ENCODE measurements at regions not wholly inside any gene's neighbourhood (a gene's known extent, or its start where the extent isn't known, plus 50 kb on each side); places are given as distances from the start of the nearest gene placed in this dataset.
"Not testable (repeated sequence)": the region's sequence is repeated elsewhere in the genome, so short reads cannot be mapped to it uniquely, and the experiment has no call there.

DNA sequence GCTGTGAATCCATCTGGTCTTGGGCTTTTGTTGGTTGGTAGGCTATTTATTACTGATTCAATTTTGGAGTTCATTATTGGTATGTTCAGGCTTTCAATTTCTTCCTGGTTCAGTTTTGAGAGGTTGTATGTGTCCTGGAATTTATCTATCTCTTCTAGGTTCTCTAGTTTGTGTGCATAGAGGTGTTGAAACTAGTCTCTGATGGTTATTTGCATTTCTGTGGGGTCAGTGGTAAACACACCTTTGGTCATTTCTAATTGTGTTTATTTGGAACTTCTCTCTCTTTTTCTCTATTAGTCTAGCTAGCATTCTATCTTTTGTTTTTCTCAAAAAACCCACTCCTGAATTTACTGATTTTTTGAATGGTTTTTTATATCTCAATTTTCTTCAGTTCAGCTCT is 70.1 kb upstream of the IRAK1BP1 start:
- no peak for TF ChIP-seq CTCF (IDR thresholded peaks at IDR 0.05)
- TF ChIP-seq POLR2A (IDR thresholded peaks at IDR 0.05) = no peak

GRCh38 chr6:78799682-78800081 is 67.7 kb upstream of the IRAK1BP1 start:
- no peaks in the 10 kb centered on the region for H3K27me3 ChIP-seq
- 79 to 100% (median 87%) methylated on average over 2 of the region's 2 CpGs for WGBS, 4 donors
- no peaks in the 10 kb centered on the region for H3K4me1 ChIP-seq (replicated peaks in 1 of 2)
- H3K9me3 ChIP-seq (replicated peaks in 1 of 3) = no peaks in the 10 kb centered on the region
- H3K4me3 ChIP-seq = no peak overlapping the region
- H3K27ac ChIP-seq = no peak overlapping the region
- no peaks in the 10 kb centered on the region for H3K36me3 ChIP-seq (replicated peaks in 1 of 2)
- no peak for DNase-seq
- no peak for TF ChIP-seq POLR2A (IDR thresholded peaks at IDR 0.05)
- no peak for TF ChIP-seq CTCF (IDR thresholded peaks at IDR 0.05)
- intact Hi-C loops (cut with DNase I) = no loop called here

More for the DNA sequence above, 70.1 kb upstream of the IRAK1BP1 start:
- intact Hi-C loops (cut with DNase I) = no loop called here
- no peaks in the 10 kb centered on the region for H3K27me3 ChIP-seq
- no peaks in the 10 kb centered on the region for H3K36me3 ChIP-seq (replicated peaks in 1 of 2)
- H3K9me3 ChIP-seq (replicated peaks in 1 of 3) = no peaks in the 10 kb centered on the region
- H3K27ac ChIP-seq = no peak overlapping the region
- no peak for DNase-seq
- H3K4me1 ChIP-seq (replicated peaks in 1 of 2) = no peaks in the 10 kb centered on the region
- H3K4me3 ChIP-seq = no peak overlapping the region

DNA sequence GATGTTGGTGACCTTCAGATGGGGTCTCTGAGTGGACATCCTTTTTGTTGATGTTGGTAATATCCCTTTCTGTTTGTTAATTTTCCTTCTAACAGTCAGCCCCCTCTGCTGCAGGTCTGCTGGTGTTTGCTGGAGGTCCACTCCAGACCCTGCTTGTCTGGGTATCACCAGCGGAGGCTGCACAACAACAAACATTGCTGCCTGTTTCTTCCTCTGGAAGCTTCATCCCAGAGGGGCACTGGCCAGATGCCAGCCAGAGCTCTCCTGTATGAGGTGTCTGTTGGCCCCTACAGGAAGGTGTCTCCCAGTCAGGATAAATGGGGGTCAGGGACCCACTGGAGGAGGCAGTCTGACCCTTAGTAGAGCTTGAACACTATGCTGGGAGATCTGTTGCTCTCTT is 60.6 kb upstream of the IRAK1BP1 start:
- H3K4me1 ChIP-seq (replicated peaks in 1 of 2); DNase-seq; H3K36me3 ChIP-seq (replicated peaks in 1 of 2); H3K9me3 ChIP-seq (replicated peaks in 1 of 3); H3K27ac ChIP-seq; intact Hi-C loops (cut with DNase I); H3K27me3 ChIP-seq; H3K4me3 ChIP-seq: not testable (repeated sequence)
- 83 to 90% (median 86%) methylated on average over 1 of the region's 1 CpG for WGBS, 4 donors

DNA sequence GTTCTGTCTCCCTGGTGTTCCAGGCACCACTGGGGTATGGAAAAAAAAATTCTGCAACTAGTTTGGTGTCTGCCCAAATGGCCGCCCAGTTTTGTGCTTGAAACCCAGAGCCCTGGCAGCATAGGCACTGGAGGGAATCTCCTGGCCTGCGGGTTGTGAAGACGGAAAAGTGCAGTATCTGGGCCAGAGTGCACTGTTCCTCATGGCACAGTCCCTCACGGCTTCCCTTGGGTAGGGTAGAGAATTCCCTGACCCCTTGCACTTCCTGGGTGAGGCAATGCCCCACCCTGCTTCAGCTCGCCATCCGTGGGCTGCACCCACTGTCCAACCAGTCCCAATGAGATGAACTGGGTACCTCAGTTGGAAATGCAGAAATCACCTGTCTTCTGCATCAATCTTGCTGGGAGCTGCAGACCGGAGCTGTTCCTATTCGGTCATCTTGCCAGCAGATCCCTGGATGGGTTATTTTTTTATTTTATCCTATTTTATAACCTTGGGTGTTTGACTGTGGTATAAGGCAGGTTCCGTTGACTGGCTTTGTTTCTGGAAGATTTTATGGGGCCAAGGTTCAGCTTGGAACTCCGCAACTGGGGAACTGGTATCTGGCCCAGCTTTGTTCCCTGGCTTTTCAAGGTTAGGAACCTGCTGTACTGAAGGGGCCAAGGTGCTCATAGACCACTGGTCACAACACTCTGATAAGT is 59.5 kb upstream of the IRAK1BP1 start:
- H3K4me1 ChIP-seq (replicated peaks in 1 of 2); DNase-seq; H3K36me3 ChIP-seq (replicated peaks in 1 of 2); H3K9me3 ChIP-seq (replicated peaks in 1 of 3); H3K4me3 ChIP-seq; H3K27ac ChIP-seq; H3K27me3 ChIP-seq; intact Hi-C loops (cut with DNase I): not testable (repeated sequence)
- WGBS, 4 donors = 75 to 87% (median 82%) methylated on average over 10 of the region's 10 CpGs

GRCh38 chr6:78808356-78808891 is 58.9 kb upstream of the IRAK1BP1 start:
- intact Hi-C loops (cut with DNase I) = no loop called here
- no peaks in the 10 kb centered on the region for H3K9me3 ChIP-seq (replicated peaks in 1 of 3)
- no peak overlapping the region for H3K27ac ChIP-seq
- no peaks in the 10 kb centered on the region for H3K27me3 ChIP-seq
- DNase-seq = no peak
- H3K36me3 ChIP-seq (replicated peaks in 1 of 2) = no peaks in the 10 kb centered on the region
- 84 to 92% (median 87%) methylated on average over 2 to 4 of the region's 4 CpGs for WGBS, 4 donors
- TF ChIP-seq CTCF (IDR thresholded peaks at IDR 0.05) (no peak), POLR2A (IDR thresholded peaks at IDR 0.05) (no peak)
- H3K4me1 ChIP-seq (replicated peaks in 1 of 2) = no peaks in the 10 kb centered on the region
- H3K4me3 ChIP-seq = no peak overlapping the region

Data from adrenal gland (tissue), 9 donors.